ENCODE measurements at regions not wholly inside any gene's neighbourhood (a gene's known extent, or its start where the extent isn't known, plus 50 kb on each side); places are given as distances from the start of the nearest gene placed in this dataset.
"Not testable (repeated sequence)": the region's sequence is repeated elsewhere in the genome, so short reads cannot be mapped to it uniquely, and the experiment has no call there.

GRCh38 chr3:31188112-31188511 lies 293.7 kb upstream of the GADL1 start:
- DNase-seq, result no peak

GRCh38 chr3:31189330-31189729 lies 294.9 kb upstream of the GADL1 start:
- no peak for DNase-seq

- no peak for DNase-seq
Measured at GRCh38 chr3:31189971-31190370, 295.5 kb upstream of the GADL1 start.

- DNase-seq, result no peak
Measured at GRCh38 chr3:31191354-31191753, 296.9 kb upstream of the GADL1 start.

GRCh38 chr3:31193429-31193828 lies 299.0 kb upstream of the GADL1 start:
- no peak for DNase-seq

- DNase-seq, result no peak
Measured at GRCh38 chr3:31193871-31194270, 299.4 kb upstream of the GADL1 start.

GRCh38 chr3:31196261-31196660 lies 301.8 kb upstream of the GADL1 start:
- no peak for DNase-seq

GRCh38 chr3:31196881-31197364 lies 302.5 kb upstream of the GADL1 start:
- DNase-seq, result no peak

GRCh38 chr3:31197941-31198340 lies 303.5 kb upstream of the GADL1 start:
- DNase-seq, result no peak

- no peak for DNase-seq
Measured at GRCh38 chr3:31198890-31199289, 304.4 kb upstream of the GADL1 start.

- DNase-seq, result no peak
Measured at GRCh38 chr3:31203960-31204795, 309.7 kb upstream of the GADL1 start.

GRCh38 chr3:31204796-31205056 lies 310.3 kb upstream of the GADL1 start:
- DNase-seq, result not testable (repeated sequence)

GRCh38 chr3:31210068-31210645 lies 315.7 kb upstream of the GADL1 start:
- no peak for DNase-seq

- DNase-seq, result no peak
Measured at GRCh38 chr3:31213869-31214486, 318.7 kb upstream of the STT3B start.

- DNase-seq, result no peak
Measured at GRCh38 chr3:31218082-31218481, 314.6 kb upstream of the STT3B start.

- DNase-seq, result no peak
Measured at GRCh38 chr3:31219131-31219843, 313.4 kb upstream of the STT3B start.

GRCh38 chr3:31220431-31220830 lies 312.3 kb upstream of the STT3B start:
- DNase-seq, result no peak

- no peak for DNase-seq
Measured at GRCh38 chr3:31223278-31223677, 309.4 kb upstream of the STT3B start.

- DNase-seq, result no peak
Measured at GRCh38 chr3:31224936-31225335, 307.8 kb upstream of the STT3B start.

- no peak for DNase-seq
Measured at GRCh38 chr3:31225923-31226322, 306.8 kb upstream of the STT3B start.

GRCh38 chr3:31226346-31226745 lies 306.4 kb upstream of the STT3B start:
- DNase-seq, result no peak

- no peak for DNase-seq
Measured at GRCh38 chr3:31227131-31227562, 305.6 kb upstream of the STT3B start.

GRCh38 chr3:31230425-31231223 lies 302.1 kb upstream of the STT3B start:
- DNase-seq, result no peak
